ENCODE measurements at regions not wholly inside any gene's neighbourhood (a gene's known extent, or its start where the extent isn't known, plus 50 kb on each side); places are given as distances from the start of the nearest gene placed in this dataset.

GRCh38 chr4:24339260-24339659, 245.1 kb downstream of the DHX15 start:
- no peak overlapping the region for H3K27ac Mint-ChIP-seq (ENCODE audit: unreplicated experiment)
- TF ChIP-seq CTCF (IDR thresholded peaks at IDR 0.05) = no peak
- H3K27me3 Mint-ChIP-seq (ENCODE audit: unreplicated experiment) = peaks cover 7% of the 10 kb centered on the region
- no peaks in the 10 kb centered on the region for H3K36me3 Mint-ChIP-seq (ENCODE audit: unreplicated experiment)
- no peak overlapping the region for H3K4me3 Mint-ChIP-seq (ENCODE audit: unreplicated experiment)
- no peaks in the 10 kb centered on the region for H3K4me1 Mint-ChIP-seq (ENCODE audit: unreplicated experiment)
- no peaks in the 10 kb centered on the region for H3K9me3 Mint-ChIP-seq (ENCODE audit: unreplicated experiment)
- no peak for DNase-seq (ENCODE audit: extremely low spot score, unreplicated experiment)

GRCh38 chr4:24337451-24338190, 246.7 kb downstream of the DHX15 start:
- Mint-ChIP-seq H3K27me3 (ENCODE audit: unreplicated experiment) (peaks cover 7% of the 10 kb centered on the region), H3K36me3 (ENCODE audit: unreplicated experiment) (no peaks in the 10 kb centered on the region), H3K4me3 (ENCODE audit: unreplicated experiment) (no peak overlapping the region), H3K9me3 (ENCODE audit: unreplicated experiment) (no peaks in the 10 kb centered on the region), H3K27ac (ENCODE audit: unreplicated experiment) (no peak overlapping the region), H3K4me1 (ENCODE audit: unreplicated experiment) (no peaks in the 10 kb centered on the region)
- TF ChIP-seq CTCF (IDR thresholded peaks at IDR 0.05) = no peak
- no peak for DNase-seq (ENCODE audit: extremely low spot score, unreplicated experiment)

- peaks cover 4% of the 10 kb centered on the region for H3K4me1 Mint-ChIP-seq (ENCODE audit: unreplicated experiment)
- TF ChIP-seq CTCF (IDR thresholded peaks at IDR 0.05) = no peak
- peaks cover 4% of the 10 kb centered on the region for H3K27me3 Mint-ChIP-seq (ENCODE audit: unreplicated experiment)
- no peaks in the 10 kb centered on the region for H3K9me3 Mint-ChIP-seq (ENCODE audit: unreplicated experiment)
- H3K27ac Mint-ChIP-seq (ENCODE audit: unreplicated experiment) = no peak overlapping the region
- no peaks in the 10 kb centered on the region for H3K36me3 Mint-ChIP-seq (ENCODE audit: unreplicated experiment)
- H3K4me3 Mint-ChIP-seq (ENCODE audit: unreplicated experiment) = no peak overlapping the region
- no peak for DNase-seq (ENCODE audit: extremely low spot score, unreplicated experiment)
Observed at GRCh38 chr4:24335616-24336015, 248.7 kb downstream of the DHX15 start.

- Mint-ChIP-seq H3K9me3 (ENCODE audit: unreplicated experiment) (no peaks in the 10 kb centered on the region), H3K36me3 (ENCODE audit: unreplicated experiment) (no peaks in the 10 kb centered on the region), H3K27ac (ENCODE audit: unreplicated experiment) (no peak overlapping the region)
Observed at GRCh38 chr4:24334906-24335305, 249.4 kb downstream of the DHX15 start.

GRCh38 chr4:24330573-24330972, 253.8 kb downstream of the DHX15 start:
- Mint-ChIP-seq H3K36me3 (ENCODE audit: unreplicated experiment) (no peaks in the 10 kb centered on the region), H3K9me3 (ENCODE audit: unreplicated experiment) (no peaks in the 10 kb centered on the region), H3K27ac (ENCODE audit: unreplicated experiment) (no peak overlapping the region), H3K27me3 (ENCODE audit: unreplicated experiment) (no peaks in the 10 kb centered on the region), H3K4me1 (ENCODE audit: unreplicated experiment) (peaks cover 13% of the 10 kb centered on the region), H3K4me3 (ENCODE audit: unreplicated experiment) (no peak overlapping the region)
- DNase-seq (ENCODE audit: extremely low spot score, unreplicated experiment) = no peak
- no peak for TF ChIP-seq CTCF (IDR thresholded peaks at IDR 0.05)

More at GRCh38 chr4:24334906-24335305, 249.4 kb downstream of the DHX15 start:
- Mint-ChIP-seq H3K4me3 (ENCODE audit: unreplicated experiment) (no peak overlapping the region), H3K27me3 (ENCODE audit: unreplicated experiment) (peaks cover 4% of the 10 kb centered on the region), H3K4me1 (ENCODE audit: unreplicated experiment) (peaks cover 11% of the 10 kb centered on the region)
- no peak for DNase-seq (ENCODE audit: extremely low spot score, unreplicated experiment)
- no peak for TF ChIP-seq CTCF (IDR thresholded peaks at IDR 0.05)

Data from osteocyte (in vitro differentiated cells).